Embryonic facial prominence (tissue), 1 donor: ENCODE measurements at regions not wholly inside any gene's neighbourhood (a gene's known extent, or its start where the extent isn't known, plus 50 kb on each side); places are given as distances from the start of the nearest gene placed in this dataset.
"Not testable (repeated sequence)": the region's sequence is repeated elsewhere in the genome, so short reads cannot be mapped to it uniquely, and the experiment has no call there.

ENCODE experiments used
- DNase-seq: peaks from one replicate; pipeline ENCODE4 v3.0.0-alpha.2; 2016; ENCODE audit errors: extremely low spot score

DNA sequence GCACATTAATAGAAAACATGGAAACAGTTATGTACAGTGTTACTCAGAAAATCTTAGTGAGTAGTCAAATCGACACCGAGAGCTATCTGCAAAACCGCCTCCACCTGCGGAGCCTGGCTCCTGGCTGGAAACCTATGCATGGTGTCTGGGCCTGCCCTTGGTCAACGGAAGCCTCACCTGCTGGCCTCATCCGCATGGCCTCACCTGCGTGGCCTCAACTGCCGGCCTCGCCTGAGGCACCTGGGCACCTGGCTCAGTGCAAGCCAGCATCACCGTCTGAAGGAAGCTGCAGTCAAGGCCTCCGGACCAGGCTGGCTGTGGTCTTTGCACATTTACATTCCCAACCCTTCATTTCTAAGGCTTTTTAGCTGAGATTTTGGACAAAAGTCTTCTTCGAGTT, 352.1 kb downstream of the POM121L12 start:
- no peak for DNase-seq

DNA sequence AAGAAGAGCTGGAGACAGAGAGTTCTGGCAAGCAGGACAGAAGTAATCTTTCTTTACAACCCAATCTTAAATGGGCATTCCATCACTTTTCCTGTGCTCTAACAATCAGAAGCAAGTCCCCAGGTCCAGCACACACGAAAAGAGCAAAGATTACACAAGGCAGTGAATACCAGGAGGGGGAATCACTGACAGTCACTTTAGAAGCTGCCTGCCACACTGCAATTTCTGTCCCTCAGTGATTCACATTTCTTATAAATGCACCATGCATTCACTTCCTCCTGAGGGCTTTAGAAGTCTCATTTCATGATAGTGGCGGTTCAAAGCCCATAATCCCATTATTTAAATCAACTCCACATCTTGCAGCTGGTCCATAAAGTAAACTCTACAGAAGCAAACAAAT, 362.5 kb downstream of the POM121L12 start:
- DNase-seq, result no peak

DNA sequence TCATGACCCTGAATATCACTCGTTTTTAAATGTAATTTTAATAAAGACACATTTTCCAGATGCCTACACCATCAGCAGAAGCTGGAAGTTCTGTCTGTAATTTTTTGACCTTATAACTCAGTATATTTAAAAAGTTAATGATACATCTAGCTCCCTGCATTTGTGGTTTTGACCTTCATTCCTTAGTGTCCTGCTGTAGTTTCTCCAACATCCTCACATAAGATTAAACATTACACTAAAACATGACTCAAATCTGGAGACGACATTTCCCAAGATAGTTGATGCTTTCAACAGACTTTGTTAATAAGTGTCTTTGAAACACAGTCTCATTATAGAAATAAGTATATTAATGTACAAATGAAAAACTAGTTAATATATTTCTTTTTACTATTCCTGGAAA, 363.1 kb downstream of the POM121L12 start:
- no peak for DNase-seq

DNA sequence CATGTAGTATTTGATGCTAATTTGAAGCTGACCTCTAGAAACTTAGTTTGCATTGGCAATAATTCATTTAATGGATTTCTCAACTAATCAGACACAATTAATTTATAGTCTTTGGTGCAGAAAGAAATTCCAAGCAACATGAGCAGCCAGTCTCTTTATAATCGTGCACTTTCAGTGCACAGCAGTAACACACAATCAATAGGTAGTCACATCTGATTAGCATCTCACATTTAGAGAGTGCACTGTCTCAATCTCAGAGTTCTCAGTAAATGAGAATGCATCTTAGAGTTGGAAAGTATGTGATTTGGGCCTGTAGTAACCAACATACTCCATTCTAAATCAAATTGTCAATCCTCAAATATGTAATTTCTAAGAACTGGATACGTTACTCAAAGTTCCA, 377.6 kb downstream of the POM121L12 start:
- DNase-seq, result no peak

DNA sequence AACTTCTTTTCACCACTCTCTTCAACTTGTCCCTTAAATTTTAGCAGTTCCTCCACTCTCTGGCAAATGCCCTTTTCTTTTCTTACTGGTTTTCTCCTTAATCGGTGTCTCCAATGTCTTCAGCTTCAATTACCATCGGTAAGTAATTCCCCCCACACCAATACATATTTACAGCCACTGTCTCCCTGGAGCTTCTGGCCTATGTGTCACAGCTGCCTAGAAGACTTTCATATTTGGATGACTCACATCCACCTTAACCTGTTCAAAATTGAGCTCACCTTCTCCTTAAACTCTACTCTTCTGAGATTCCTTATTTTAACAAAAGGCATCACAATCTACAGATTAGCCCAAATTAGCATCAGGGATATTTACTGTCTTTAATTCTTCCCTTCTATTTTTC, 380.4 kb downstream of the POM121L12 start:
- DNase-seq, result no peak

DNA sequence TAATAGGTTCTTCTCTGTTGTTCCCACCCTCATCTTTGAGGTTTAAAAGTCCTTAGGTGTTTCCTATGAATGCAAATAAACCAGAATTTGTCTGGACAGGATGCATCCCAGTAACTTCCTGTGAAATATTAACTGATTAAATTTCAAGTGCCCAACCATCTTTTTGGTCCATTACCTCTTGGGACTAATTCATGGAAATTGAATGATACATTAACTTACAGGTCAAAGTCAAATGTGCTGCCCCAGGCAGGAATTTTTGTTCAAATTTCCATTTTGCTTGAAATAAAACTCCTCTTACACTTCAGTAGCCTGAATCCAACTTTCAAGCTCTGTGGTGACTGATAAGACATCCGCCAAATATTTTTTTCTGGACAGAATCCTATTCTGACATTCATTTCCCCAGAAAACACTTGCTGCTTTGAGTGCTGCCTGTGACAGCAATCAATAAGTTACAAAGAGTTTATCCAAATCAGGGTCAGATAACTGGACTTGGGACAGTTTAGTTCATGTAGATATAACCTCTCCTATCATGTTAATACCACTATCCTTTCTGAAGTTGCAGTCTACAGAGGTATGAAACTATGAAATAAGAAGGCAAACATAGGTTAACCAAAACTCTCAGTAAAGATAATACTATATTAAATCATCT, 383.5 kb downstream of the POM121L12 start:
- no peak for DNase-seq

DNA sequence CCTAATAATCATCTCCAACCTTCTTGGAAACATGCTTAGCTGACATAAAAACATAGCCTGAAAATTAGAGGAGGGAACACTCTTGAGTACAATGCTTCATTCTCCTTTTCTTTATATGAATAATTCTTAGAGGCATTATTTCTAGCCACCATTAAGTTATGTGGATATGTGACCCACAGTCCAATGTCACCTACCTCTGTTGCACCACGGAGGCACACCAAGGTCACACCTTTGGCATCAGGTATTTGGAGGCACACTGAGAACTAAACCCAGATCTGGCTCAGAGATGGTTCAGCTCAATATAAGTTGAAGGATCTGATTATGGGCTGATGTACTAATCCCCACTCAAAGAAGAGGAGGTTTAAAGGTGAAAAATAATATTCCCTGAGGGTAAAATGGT, 385.1 kb downstream of the POM121L12 start:
- DNase-seq, result no peak

DNA sequence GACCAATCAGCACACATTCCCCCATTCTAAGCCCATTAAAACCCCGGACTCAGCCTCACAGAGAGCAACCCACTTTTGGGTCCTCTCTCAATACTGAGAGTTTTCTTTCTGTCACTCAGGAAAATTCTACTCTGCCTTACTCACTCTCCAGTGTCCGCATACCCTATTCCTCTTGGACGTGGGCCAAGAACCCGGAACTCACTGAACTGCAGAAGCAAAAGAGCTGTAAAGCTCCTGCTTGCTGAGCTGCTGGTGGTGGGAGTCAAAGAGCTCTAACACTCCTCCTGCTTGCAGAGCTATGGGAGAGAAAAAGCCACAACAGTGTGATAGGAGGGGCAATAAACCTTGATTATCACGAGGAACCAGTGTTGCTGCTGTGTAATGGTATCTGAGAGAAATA, 386.9 kb downstream of the POM121L12 start:
- DNase-seq, result no peak

DNA sequence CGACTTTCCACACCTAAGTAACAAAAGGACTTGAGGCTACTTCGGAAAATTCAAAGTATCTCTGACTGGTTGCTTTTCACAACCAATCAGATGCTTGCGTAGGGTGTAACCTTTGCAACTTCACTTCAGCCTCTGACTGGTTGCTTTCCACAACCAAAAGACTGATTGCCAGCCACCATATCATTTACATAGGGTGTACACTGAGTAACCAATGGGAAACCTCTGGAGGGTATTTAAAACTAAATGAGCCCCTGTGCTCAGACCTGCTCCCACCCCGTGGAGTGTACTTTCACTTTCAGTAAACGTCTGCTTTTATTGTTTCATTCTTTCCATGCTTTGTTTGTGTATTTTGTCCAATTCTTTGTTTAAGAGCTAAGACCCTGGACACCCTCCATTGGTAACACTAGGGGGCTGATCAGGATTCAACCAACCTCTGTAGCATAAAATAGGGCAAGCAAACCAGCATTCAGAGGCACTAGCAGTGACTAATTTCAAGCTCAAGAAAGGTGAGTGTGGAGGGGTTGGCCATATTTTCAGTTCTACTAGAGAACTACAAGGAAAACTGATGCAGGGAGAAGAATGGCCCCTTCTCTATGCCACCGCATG, 390.8 kb downstream of the POM121L12 start:
- no peak for DNase-seq

DNA sequence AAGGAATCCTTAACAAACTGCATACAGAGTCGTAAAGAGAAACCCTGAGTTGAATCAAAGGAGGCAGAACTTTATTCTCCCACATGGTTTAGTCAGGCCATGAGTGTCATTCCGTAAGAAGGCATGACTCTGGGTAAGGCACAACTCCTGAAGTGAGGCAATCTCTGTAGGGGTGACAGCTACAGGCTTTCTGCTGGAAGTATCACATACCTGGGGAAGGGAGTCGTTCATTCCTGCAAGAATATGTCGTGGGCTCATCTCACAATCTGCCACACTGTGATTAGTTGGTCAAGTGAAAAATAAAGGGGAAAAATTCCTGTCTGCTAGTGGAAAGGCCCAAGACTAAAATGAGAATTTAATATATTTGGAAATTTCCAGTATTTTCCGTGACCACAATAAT, 392.6 kb downstream of the POM121L12 start:
- no peak for DNase-seq

DNA sequence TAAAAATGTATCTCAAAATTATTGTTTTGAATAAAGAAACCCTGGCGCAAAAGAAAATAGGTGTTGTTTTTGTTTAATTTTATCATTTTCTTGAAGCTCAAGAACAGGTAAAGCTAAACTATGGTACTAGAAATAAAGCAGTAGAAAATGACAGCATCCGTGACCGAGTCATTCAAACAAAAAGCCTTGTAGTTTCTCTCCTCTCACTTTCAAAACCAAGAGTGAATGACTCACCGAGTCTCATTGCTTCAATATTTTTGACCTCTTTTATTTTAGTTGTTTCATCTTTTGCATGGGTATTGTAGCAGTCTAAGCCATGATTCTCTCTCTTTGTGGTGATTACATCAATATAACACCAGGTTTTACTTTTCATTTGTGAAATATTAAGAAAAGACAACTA, 396.5 kb downstream of the POM121L12 start:
- DNase-seq, result no peak

DNA sequence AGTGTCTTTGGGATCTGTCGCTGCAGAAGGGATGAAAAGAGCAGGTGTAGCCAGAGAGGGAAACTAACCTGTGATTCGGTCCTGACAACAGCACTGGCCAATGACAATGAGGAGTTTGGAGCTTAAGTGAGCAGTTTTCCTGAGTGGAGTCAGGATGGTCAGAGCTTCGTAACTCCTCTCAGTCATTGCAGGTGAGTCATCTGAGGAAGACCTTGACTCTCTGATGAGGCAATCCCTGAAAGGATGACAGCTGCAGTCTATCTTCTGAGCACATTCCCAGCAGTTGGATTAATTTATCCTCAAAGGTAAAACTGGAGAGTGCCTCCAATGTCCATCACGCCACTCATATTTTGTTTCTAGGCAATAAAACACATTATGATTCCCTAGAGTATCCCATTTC, 401.9 kb downstream of the POM121L12 start:
- DNase-seq, result no peak

DNA sequence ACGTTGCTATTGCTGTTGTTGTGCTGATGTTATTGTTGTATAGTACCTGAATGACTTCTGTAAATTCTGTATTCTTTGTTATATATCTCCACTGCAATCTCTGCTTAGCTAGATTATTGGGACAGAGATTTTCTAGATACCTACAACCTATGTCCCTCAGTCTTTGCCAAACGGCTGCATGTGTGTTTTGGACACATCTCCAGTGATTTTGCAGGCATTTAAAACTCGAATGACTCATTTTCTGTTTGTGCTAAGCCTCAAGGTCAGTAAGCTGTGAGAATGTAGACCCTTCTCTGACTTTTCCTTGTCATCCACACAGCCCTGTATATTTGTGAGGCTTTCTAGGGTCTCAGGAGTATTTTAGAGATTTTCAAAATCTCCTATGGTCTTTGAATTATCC, 410.7 kb downstream of the POM121L12 start:
- no peak for DNase-seq

DNA sequence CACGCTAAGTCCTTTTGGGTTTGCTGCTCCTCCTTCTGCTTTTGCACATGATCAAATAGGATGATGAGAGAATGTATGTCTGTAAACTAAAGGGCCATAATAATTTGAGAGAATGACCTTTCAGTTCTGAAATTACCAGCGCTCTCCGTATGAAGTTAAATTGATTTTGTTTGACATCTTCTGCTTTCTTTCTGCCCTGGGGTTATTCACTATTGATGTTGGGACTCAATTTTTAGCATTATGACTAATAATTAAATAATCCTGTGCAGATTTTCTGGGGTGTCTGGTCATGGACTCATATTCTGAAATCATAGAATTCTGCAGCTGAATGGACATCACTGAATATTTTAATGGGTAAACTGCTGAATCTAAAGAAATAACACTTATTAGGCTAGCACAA, 423.2 kb downstream of the POM121L12 start:
- no peak for DNase-seq

DNA sequence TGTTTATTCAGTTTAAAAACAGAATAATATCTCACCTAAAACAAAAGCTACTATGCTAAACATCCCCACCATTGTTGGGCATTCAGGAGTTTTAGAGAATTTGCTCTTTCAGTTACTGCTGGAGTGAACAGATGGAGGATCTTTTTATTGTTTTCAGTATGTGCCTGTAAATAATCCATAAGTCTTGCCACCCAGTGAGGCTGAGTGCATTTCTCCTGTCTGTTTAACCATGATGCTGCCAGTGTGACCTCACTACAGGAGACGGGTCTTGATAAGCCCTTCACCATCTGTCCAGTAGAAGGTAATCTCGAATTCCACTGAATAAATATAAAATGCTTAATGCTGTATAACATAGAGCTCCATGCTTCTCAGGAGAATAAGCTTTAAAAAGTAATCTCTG, 430.9 kb downstream of the POM121L12 start:
- DNase-seq, result no peak

DNA sequence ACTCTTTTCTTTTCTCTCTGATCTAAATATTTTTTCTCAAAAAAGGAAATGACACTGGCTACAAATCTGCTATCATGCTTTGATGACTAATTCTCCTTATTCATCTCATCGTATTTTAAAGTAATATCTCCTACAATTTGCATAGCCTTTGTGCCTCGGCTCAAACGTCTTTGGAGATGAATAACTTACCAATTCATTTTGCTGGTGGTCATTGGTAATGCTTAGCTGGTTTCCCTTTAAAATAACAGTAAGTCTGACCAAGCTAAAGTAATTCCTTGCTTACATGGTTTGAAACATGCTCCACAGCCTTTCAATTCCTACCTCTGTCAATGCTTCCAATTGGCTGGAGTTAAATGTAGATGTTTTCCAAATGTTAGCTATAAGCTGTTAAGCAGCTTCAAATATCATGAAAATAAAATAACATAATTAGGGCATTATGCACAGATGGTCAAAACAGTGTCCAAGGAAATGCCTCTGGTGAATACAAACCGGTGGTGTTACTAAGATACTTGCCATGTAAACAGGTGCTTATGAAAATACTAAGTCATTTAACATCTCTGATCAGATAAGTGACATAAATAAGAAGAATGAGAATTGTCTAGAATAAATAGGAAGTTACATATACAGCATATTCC, 435.0 kb downstream of the POM121L12 start:
- DNase-seq, result no peak

DNA sequence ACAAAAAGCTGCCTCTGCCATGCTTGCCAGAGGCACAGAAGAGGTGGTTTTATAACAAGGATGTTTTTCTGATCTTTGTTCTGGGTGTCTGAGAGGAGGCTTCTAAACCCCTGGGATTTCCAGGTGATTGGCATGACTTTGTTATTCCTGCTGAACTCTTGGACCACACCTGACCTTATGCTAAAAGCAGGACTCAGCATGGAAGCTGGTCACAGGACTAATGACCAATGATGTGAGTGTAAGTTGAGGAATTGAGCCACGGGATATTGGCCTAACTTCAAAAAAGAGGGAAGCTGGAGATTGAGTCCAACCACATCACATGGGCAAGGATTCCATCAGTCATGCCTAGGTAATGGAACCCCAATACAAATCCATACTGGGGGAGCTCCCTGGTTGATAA, 437.9 kb downstream of the POM121L12 start:
- no peak for DNase-seq

DNA sequence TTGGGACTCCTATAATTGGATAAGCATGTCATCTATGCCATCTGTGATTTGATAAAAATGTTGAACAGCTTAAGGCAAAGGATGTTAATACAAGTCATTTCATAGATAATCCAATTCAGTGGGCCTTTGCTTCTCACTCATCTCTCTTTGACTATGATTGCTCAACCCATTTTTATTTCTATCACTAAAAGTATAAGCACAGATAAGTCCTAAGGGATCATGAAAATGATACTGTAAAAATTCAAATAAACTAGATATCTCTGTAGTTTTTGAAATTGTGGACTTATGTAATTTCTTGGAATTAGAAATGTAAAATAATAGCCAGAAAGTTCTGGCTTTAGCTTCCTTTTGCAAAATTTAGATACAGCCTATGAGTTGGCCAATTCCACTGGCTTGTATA, 440.3 kb downstream of the POM121L12 start:
- no peak for DNase-seq

DNA sequence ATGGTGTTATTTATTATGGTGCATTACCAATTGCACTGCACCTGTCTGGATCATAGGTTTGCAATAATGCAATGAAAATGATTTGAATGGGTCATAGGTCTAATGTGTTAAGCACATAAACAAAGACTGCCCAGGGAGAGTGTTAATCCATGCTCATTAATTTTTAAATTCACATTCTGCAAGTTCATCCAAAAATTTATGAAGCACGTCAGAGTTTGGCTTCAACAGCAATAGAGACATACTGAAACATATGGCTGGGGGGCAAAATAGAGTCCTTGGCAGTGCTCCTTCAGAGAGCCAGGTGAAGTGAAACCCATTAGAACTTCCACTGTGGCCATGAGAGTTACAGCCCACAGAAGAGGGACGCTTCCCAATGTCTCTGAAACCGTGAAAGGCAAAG, 441.1 kb downstream of the POM121L12 start:
- DNase-seq, result no peak

DNA sequence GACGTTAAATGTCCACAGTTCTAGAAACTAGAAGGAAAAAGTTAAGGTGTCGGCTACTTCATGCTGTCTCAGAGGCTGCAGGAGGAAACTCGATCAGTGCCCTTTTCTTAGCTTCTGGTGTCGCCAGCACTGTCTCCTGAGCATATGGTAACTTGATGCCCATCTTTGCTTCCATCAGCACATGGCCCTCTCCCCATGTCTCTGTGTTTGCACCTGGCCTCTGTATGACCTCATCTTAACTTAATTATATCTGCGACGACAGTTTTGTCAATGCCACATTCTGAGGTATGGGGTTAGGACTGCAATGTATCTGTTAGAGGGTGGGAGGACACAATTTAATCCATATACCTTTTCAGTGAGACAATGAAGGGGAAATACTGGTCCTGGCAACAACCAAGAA, 449.9 kb downstream of the POM121L12 start:
- DNase-seq, result no peak

DNA sequence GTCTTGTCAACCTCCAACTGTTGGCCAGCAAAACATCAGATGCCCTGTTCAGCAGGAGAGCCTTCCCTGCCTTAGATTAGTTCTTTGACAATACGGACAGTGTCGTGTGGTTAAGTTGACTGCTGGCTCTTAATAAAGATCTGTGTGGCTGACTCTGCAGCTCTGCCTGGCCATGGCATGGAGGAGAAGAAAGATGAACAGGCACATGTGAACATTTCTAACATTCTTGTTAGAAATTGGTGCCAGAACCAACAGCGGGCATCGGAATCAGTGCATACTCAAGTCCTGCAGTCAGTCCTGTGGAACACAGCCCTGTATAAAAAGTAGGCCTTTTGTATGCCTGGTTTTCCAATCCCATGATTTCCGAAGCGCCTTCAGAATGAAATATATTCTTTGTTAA, 455.6 kb downstream of the POM121L12 start:
- DNase-seq, result no peak

DNA sequence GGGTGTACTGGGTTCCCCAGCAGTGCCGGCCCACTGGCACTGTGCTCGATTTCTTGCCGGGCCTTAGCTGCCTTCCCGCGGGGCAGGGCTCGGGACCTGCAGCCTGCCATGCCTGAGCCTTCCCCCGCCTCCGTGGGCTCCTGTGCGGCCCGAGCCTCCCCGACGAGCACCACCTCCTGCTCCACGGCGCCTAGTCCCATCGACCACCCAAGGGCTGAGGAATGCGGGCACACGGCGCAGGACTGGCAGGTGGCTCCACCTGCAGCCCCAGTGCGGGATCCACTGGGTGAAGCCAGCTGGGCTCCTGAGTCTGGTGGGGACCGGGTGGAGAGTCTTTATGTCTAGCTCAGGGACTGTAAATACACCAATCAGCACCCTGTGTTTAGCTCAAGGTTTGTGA, 459.7 kb downstream of the POM121L12 start:
- not testable (repeated sequence) for DNase-seq

DNA sequence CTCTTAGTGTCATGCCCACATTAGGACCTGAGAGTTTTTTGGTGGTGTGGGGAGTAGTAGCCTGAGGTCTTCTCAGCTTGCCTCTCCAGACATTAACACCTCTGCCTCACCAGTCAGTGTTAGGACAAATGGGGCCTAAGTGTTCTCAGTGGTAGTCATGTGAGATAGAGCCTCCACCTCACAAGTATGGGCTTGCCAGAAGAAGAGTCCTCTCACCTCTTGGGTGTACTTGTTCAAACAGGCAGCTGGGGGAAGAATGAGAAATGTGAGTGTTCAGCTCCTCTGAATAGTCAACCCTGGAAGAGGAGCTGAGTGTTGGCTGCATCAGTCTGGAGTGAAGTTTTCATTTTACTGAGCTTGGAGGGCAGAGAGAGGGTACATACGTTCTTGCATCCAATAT, 464.6 kb downstream of the POM121L12 start:
- no peak for DNase-seq

DNA sequence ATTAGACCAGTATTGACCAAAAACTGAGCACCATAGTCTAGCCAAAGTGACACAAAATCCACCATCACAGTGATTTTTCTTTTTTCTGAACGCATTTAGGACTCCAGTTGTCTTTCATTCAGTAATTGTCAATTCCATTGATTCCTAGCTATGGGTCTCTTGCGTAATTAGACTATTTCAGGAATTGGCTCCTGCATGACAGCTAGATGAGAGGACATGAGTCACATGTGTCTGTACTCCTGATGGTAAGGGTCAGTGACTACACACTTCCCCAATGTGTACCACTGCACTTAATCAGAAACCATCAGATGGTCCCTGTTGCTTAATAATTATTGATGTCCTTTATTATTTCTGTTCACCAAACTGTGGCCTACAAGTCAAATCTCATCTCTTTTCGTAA, 469.5 kb downstream of the POM121L12 start:
- DNase-seq, result no peak
